DOHH2 (cell line): ENCODE measurements at regions not wholly inside any gene's neighbourhood (a gene's known extent, or its start where the extent isn't known, plus 50 kb on each side); places are given as distances from the start of the nearest gene placed in this dataset.

ENCODE experiments used
- H3F3A ChIP-seq: fragments of 200-600 bp; sonication (generic), shearing (Covaris generic); 2 replicates; pipeline ENCODE4 v1.6.0; 2016; ENCODE audit warnings: antibody characterized with exemption, mild to moderate bottlenecking; ENCODE audit not compliant: control insufficient read depth, insufficient read depth
- H3K27ac ChIP-seq: fragments of 200-600 bp; sonication (generic); 2 replicates; pipeline ENCODE4 v1.5.1; 2014; ENCODE audit warnings: low read depth, mild to moderate bottlenecking, low read length, moderate library complexity
- H3K27me3 ChIP-seq: fragments of 200-600 bp; sonication (generic); 2 replicates; pipeline ENCODE4 v1.6.1; 2014; ENCODE audit warnings: mild to moderate bottlenecking, low read length, mixed read lengths; ENCODE audit not compliant: control insufficient read depth
- H3K36me3 ChIP-seq: fragments of 200-600 bp; sonication (generic); 2 replicates; pipeline ENCODE4 v1.6.1; 2014; ENCODE audit warnings: mild to moderate bottlenecking, low read length, moderate library complexity, mixed read lengths; ENCODE audit not compliant: control insufficient read depth
- H3K4me1 ChIP-seq: fragments of 200-600 bp; sonication (generic); 2 replicates; pipeline ENCODE4 v1.6.1; 2014; ENCODE audit warnings: mild to moderate bottlenecking, low read length, mixed read lengths; ENCODE audit not compliant: control insufficient read depth
- H3K4me2 ChIP-seq: fragments of 200-600 bp; sonication (generic); 2 replicates; pipeline ENCODE4 v1.6.0; 2014; ENCODE audit warnings: mild to moderate bottlenecking, low read length, moderate library complexity
- H3K4me3 ChIP-seq: fragments of 200-600 bp; sonication (generic); 2 replicates; pipeline ENCODE4 v1.5.1; 2014; ENCODE audit warnings: mild to moderate bottlenecking, low read length, mixed read lengths
- H3K79me2 ChIP-seq: fragments of 200-600 bp; sonication (generic); 2 replicates; pipeline ENCODE4 v1.6.1; 2014; ENCODE audit warnings: mild to moderate bottlenecking, low read length, mixed read lengths; ENCODE audit not compliant: control insufficient read depth
- H3K9me2 ChIP-seq: fragments of 200-600 bp; sonication (generic); replicated peaks from 2 replicates; pipeline ENCODE4 v1.6.1; 2014; ENCODE audit warnings: mild to moderate bottlenecking, low read length, mixed read lengths; ENCODE audit not compliant: control insufficient read depth
- H3K9me3 ChIP-seq: fragments of 200-600 bp; sonication (generic); 2 replicates; pipeline ENCODE4 v1.6.1; 2014; ENCODE audit warnings: antibody characterized with exemption, low read length, mixed read lengths; ENCODE audit not compliant: control insufficient read depth, insufficient read depth
- H4K20me1 ChIP-seq: fragments of 200-600 bp; sonication (generic); 2 replicates; pipeline ENCODE4 v1.6.0; 2014; ENCODE audit warnings: low read depth, mild to moderate bottlenecking, antibody characterized with exemption, low read length, moderate library complexity; ENCODE audit not compliant: control insufficient read depth, insufficient read depth
- EZH2phosphoT487 ChIP-seq: fragments of 200-600 bp; sonication (generic); IDR thresholded peaks from 2 replicates; pipeline ENCODE4 v1.6.1; 2017; ENCODE audit warnings: borderline replicate concordance, mild to moderate bottlenecking, antibody characterized with exemption, low read length, moderate library complexity, mixed read lengths
- TF ChIP-seq, protein P1 (sequence below): fragments of 200-600 bp; sonication (generic); IDR thresholded peaks from one replicate; pipeline ENCODE4 v1.5.1; 2014; ENCODE audit warnings: antibody characterized with exemption, mild to moderate bottlenecking, low read depth, low read length; ENCODE audit not compliant: poor library complexity, severe bottlenecking

DNA sequence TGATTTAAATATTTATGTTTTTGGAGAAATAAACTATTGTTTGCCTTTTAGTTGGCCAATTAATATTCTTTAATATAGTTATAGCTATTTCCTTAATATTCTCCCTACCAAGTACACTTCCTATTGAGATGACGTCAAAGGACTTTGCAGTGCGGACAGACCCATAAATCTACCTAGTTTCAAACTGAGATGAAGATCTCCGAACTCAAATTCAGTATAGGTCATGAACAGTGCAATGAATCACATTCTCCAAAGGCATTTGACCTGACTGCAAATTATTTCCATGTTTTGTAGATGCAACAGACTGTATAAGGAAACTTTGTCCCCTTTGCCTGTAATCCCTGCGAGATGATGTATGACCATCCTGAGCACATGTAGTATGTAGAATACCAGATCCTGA is 342.6 kb upstream of the FIGN start:
- Histone ChIP-seq H3K4me3 (no peak overlapping the region), H3K9me3 (no peaks in the 10 kb centered on the region), H3F3A (no peaks in the 10 kb centered on the region), H3K36me3 (no peaks in the 10 kb centered on the region), H3K27ac (no peak overlapping the region), H3K9me2 (no peaks in the 10 kb centered on the region), H4K20me1 (no peaks in the 10 kb centered on the region), H3K4me1 (no peaks in the 10 kb centered on the region), H3K27me3 (no peaks in the 10 kb centered on the region), H3K79me2 (no peaks in the 10 kb centered on the region), H3K4me2 (no peak overlapping the region)
- TF ChIP-seq, protein P1, sequence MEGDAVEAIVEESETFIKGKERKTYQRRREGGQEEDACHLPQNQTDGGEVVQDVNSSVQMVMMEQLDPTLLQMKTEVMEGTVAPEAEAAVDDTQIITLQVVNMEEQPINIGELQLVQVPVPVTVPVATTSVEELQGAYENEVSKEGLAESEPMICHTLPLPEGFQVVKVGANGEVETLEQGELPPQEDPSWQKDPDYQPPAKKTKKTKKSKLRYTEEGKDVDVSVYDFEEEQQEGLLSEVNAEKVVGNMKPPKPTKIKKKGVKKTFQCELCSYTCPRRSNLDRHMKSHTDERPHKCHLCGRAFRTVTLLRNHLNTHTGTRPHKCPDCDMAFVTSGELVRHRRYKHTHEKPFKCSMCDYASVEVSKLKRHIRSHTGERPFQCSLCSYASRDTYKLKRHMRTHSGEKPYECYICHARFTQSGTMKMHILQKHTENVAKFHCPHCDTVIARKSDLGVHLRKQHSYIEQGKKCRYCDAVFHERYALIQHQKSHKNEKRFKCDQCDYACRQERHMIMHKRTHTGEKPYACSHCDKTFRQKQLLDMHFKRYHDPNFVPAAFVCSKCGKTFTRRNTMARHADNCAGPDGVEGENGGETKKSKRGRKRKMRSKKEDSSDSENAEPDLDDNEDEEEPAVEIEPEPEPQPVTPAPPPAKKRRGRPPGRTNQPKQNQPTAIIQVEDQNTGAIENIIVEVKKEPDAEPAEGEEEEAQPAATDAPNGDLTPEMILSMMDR: no peak
- no peak for TF ChIP-seq EZH2phosphoT487

DNA sequence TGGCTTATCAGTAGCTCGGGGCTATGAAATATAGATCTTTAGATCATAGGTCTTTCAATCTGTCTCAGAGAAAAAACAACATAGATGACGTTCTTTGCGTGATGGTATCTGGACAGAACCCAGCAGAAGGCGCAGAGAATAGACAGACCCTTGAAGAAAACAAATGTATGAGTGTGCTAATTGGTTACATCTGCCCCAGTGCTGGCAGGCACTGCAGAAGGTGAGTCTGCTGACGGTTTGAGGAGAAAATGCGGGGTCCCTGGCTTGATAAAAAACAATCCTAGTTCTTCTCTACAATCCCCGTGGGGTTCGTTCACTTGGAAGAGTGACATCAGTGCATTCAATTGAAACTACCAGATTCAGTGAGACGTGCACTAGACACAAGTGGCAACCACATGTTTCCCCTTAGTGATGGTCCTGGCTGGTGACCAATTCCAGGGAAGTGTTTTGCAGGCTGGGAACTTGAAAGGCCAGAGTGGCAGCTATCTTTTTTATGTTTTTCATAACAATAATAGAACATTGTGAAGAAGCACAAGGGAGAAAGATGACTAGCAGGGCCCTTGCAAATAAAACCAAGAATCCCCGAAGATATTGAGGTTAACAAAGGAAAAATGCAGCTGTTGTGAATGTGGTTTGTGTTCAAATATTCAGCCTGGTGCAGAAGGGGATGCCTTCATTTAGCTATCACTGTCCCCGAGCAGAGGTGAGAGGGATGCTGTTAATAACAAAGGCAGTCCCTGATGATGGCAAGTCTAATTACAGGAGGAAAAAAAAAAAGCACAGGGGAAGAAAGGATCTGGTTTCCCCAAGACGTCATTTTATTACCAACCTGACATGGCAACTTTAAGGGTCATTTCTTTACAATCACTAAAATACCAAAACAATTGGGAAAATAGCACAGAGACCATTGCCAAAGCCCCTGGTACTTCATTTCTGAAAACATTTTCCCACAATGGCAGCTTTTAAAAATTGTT is 337.6 kb upstream of the FIGN start:
- Histone ChIP-seq H4K20me1 (no peaks in the 10 kb centered on the region), H3K4me1 (no peaks in the 10 kb centered on the region), H3K79me2 (no peaks in the 10 kb centered on the region), H3K9me3 (no peaks in the 10 kb centered on the region), H3K4me2 (no peak overlapping the region), H3K27ac (no peak overlapping the region), H3F3A (no peaks in the 10 kb centered on the region), H3K27me3 (no peaks in the 10 kb centered on the region), H3K4me3 (no peak overlapping the region), H3K36me3 (no peaks in the 10 kb centered on the region), H3K9me2 (no peaks in the 10 kb centered on the region)
- TF ChIP-seq EZH2phosphoT487: no peak
- TF ChIP-seq, protein P1: no peak

DNA sequence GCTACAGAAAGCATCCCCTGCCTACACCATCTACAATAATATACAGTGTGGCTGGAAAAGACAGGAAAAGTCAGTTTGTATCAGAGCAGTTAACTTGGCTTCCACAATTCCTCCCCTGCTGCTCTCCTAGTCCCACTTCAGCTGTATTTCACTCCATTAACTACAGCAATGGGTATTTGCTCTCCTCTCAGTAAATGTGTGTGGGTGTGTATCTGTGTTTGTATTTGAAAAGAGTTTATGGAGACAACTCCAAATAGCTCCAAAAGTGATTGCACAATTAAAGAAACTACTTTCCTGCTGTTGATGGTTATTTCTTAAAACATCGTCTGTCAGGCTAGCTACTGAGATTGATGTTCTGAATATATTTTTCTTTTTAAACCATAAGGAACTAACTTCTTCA is 333.7 kb upstream of the FIGN start:
- TF ChIP-seq, protein P1: no peak
- no peak for TF ChIP-seq EZH2phosphoT487
- H3K9me3 ChIP-seq: no peaks in the 10 kb centered on the region
- no peaks in the 10 kb centered on the region for H3F3A ChIP-seq
- H3K4me2 ChIP-seq: no peak overlapping the region
- H3K79me2 ChIP-seq: no peaks in the 10 kb centered on the region
- H3K9me2 ChIP-seq: no peaks in the 10 kb centered on the region
- H3K4me1 ChIP-seq: no peaks in the 10 kb centered on the region
- no peaks in the 10 kb centered on the region for H3K27me3 ChIP-seq
- H3K27ac ChIP-seq: no peak overlapping the region
- no peaks in the 10 kb centered on the region for H4K20me1 ChIP-seq
- no peaks in the 10 kb centered on the region for H3K36me3 ChIP-seq
- H3K4me3 ChIP-seq: no peak overlapping the region
